PC-3 (cell line): ENCODE measurements at regions not wholly inside any gene's neighbourhood (a gene's known extent, or its start where the extent isn't known, plus 50 kb on each side); places are given as distances from the start of the nearest gene placed in this dataset.

Source experiments
- CTCF ChIP-seq: fragments of 300-600 bp; sonication (generic); conservative IDR thresholded peaks from 2 replicates; pipeline ENCODE4 v1.5.1; 2017; ENCODE audit warnings: antibody characterized with exemption, low read depth, mild to moderate bottlenecking, low read length
- EZH2 ChIP-seq: fragments of 300-600 bp; sonication (generic); IDR thresholded peaks from one replicate; pipeline ENCODE4 v1.6.1; 2017; ENCODE audit warnings: antibody characterized with exemption, mild to moderate bottlenecking, low read length; ENCODE audit not compliant: unreplicated experiment
- EZH2phosphoT487 ChIP-seq: fragments of 300-600 bp; sonication (generic); IDR thresholded peaks from 2 replicates; pipeline ENCODE4 v1.6.1; 2018; ENCODE audit warnings: mild to moderate bottlenecking, antibody characterized with exemption, low read length, borderline replicate concordance

- no peak for TF ChIP-seq CTCF
- TF ChIP-seq EZH2 = no peak
- no peak for TF ChIP-seq EZH2phosphoT487
These were observed 63.7 kb downstream of the SHOC1 start for GRCh38 chr9:111730937-111731567.
